ENCODE measurements at regions not wholly inside any gene's neighbourhood (a gene's known extent, or its start where the extent isn't known, plus 50 kb on each side); places are given as distances from the start of the nearest gene placed in this dataset.

- TF ChIP-seq SIN3A (IDR thresholded peaks at IDR 0.05; ENCODE audit: borderline replicate concordance, insufficient read depth, low read length) (no peak), FOXP2 (optimal IDR thresholded peaks at IDR 0.05; ENCODE audit: borderline replicate concordance, extremely low read depth, extremely low read length, insufficient read depth) (no peak), REST (IDR thresholded peaks at IDR 0.05; ENCODE audit: insufficient read depth in 1 of 2, low read depth in 2 of 2, low read length in 2 of 2) (no peak), POLR2AphosphoS5 (IDR thresholded peaks at IDR 0.05; ENCODE audit: low read depth, low read length) (no peak), TAF1 (IDR thresholded peaks at IDR 0.05; ENCODE audit: borderline replicate concordance, insufficient read depth, low read length) (no peak)
Observed at GRCh38 chr4:12689457-12689856, 794.7 kb downstream of the RAB28 start.

GRCh38 chr4:12679217-12679616 is 804.9 kb downstream of the RAB28 start:
- no peak for TF ChIP-seq SIN3A (IDR thresholded peaks at IDR 0.05; ENCODE audit: borderline replicate concordance, insufficient read depth, low read length)
- TF ChIP-seq POLR2AphosphoS5 (IDR thresholded peaks at IDR 0.05; ENCODE audit: low read depth, low read length) = no peak
- TF ChIP-seq FOXP2 (optimal IDR thresholded peaks at IDR 0.05; ENCODE audit: borderline replicate concordance, extremely low read depth, extremely low read length, insufficient read depth) = no peak
- no peak for TF ChIP-seq REST (IDR thresholded peaks at IDR 0.05; ENCODE audit: insufficient read depth in 1 of 2, low read depth in 2 of 2, low read length in 2 of 2)
- no peak for TF ChIP-seq TAF1 (IDR thresholded peaks at IDR 0.05; ENCODE audit: borderline replicate concordance, insufficient read depth, low read length)

- TF ChIP-seq REST (IDR thresholded peaks at IDR 0.05; ENCODE audit: insufficient read depth in 1 of 2, low read depth in 2 of 2, low read length in 2 of 2) (no peak), TAF1 (IDR thresholded peaks at IDR 0.05; ENCODE audit: borderline replicate concordance, insufficient read depth, low read length) (no peak), FOXP2 (optimal IDR thresholded peaks at IDR 0.05; ENCODE audit: borderline replicate concordance, extremely low read depth, extremely low read length, insufficient read depth) (no peak), SIN3A (IDR thresholded peaks at IDR 0.05; ENCODE audit: borderline replicate concordance, insufficient read depth, low read length) (no peak), POLR2AphosphoS5 (IDR thresholded peaks at IDR 0.05; ENCODE audit: low read depth, low read length) (no peak)
Observed at GRCh38 chr4:12674184-12674583, 810.0 kb downstream of the RAB28 start.

GRCh38 chr4:12672303-12672702 is 811.8 kb downstream of the RAB28 start:
- TF ChIP-seq POLR2AphosphoS5 (IDR thresholded peaks at IDR 0.05; ENCODE audit: low read depth, low read length) (no peak), TAF1 (IDR thresholded peaks at IDR 0.05; ENCODE audit: borderline replicate concordance, insufficient read depth, low read length) (no peak), SIN3A (IDR thresholded peaks at IDR 0.05; ENCODE audit: borderline replicate concordance, insufficient read depth, low read length) (no peak), FOXP2 (optimal IDR thresholded peaks at IDR 0.05; ENCODE audit: borderline replicate concordance, extremely low read depth, extremely low read length, insufficient read depth) (no peak)

GRCh38 chr4:12658146-12658545 is 826.0 kb downstream of the RAB28 start:
- no peak for TF ChIP-seq FOXP2 (optimal IDR thresholded peaks at IDR 0.05; ENCODE audit: borderline replicate concordance, extremely low read depth, extremely low read length, insufficient read depth)
- no peak for TF ChIP-seq REST (IDR thresholded peaks at IDR 0.05; ENCODE audit: insufficient read depth in 1 of 2, low read depth in 2 of 2, low read length in 2 of 2)
- TF ChIP-seq SIN3A (IDR thresholded peaks at IDR 0.05; ENCODE audit: borderline replicate concordance, insufficient read depth, low read length) = no peak
- no peak for TF ChIP-seq TAF1 (IDR thresholded peaks at IDR 0.05; ENCODE audit: borderline replicate concordance, insufficient read depth, low read length)
- no peak for TF ChIP-seq POLR2AphosphoS5 (IDR thresholded peaks at IDR 0.05; ENCODE audit: low read depth, low read length)
